ENCODE measurements at regions not wholly inside any gene's neighbourhood (a gene's known extent, or its start where the extent isn't known, plus 50 kb on each side); places are given as distances from the start of the nearest gene placed in this dataset.

DNA sequence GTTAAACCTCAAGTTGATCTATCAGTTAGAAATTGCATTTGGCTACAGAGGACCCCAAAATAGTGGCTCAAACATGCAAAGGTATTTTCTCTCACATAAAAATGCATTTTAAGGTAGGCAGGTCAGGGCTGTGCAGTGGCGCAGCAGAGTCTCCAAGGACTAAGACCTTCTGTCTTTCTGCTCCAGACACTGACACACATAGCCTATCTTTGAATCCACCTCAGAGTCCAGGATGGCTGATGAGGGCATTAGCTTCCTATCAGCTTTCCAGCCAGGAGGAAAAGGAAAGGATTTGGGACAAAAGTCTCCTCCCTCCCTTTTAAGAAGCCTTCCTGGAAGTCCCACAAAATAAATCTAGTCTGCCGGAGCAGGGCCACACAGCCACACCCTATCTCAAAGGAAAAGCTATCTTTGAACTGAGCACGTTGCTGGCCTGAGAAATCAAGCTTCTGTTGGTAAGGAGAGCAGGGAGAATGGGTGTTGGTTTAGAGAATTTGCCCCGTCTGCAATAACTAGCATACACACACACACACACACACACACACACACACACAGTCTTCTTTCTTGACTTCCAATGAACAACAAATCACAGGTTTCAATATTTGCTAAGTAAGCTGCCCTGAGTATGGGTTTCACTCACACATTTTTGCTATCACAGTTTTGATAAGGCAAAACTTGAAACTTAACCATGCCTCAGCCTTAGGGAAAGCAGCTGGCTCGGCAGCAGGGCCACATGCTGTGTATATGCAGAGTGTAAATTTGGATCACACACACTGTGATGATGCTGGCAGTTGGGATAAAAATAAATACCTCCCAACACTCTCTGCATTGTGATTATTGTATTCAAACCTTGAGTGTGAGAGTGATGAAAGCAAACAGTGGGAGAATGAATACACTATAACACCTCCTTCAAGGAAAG, 116.6 kb upstream of the MAP3K1 start (continued):
- TF ChIP-seq ZMYM3 (CRISPR knock-in tag; IDR thresholded peaks at IDR 0.05) (no peak), ZBTB21 (CRISPR knock-in tag; IDR thresholded peaks at IDR 0.05) (no peak), NKX3-1 (CRISPR knock-in tag; IDR thresholded peaks at IDR 0.05) (no peak), POLR2G (IDR thresholded peaks at IDR 0.05; ENCODE audit: low read depth, low read length) (no peak), ZNF7 (CRISPR knock-in tag; IDR thresholded peaks at IDR 0.05) (no peak)
- TF ChIP-seq, protein P1, sequence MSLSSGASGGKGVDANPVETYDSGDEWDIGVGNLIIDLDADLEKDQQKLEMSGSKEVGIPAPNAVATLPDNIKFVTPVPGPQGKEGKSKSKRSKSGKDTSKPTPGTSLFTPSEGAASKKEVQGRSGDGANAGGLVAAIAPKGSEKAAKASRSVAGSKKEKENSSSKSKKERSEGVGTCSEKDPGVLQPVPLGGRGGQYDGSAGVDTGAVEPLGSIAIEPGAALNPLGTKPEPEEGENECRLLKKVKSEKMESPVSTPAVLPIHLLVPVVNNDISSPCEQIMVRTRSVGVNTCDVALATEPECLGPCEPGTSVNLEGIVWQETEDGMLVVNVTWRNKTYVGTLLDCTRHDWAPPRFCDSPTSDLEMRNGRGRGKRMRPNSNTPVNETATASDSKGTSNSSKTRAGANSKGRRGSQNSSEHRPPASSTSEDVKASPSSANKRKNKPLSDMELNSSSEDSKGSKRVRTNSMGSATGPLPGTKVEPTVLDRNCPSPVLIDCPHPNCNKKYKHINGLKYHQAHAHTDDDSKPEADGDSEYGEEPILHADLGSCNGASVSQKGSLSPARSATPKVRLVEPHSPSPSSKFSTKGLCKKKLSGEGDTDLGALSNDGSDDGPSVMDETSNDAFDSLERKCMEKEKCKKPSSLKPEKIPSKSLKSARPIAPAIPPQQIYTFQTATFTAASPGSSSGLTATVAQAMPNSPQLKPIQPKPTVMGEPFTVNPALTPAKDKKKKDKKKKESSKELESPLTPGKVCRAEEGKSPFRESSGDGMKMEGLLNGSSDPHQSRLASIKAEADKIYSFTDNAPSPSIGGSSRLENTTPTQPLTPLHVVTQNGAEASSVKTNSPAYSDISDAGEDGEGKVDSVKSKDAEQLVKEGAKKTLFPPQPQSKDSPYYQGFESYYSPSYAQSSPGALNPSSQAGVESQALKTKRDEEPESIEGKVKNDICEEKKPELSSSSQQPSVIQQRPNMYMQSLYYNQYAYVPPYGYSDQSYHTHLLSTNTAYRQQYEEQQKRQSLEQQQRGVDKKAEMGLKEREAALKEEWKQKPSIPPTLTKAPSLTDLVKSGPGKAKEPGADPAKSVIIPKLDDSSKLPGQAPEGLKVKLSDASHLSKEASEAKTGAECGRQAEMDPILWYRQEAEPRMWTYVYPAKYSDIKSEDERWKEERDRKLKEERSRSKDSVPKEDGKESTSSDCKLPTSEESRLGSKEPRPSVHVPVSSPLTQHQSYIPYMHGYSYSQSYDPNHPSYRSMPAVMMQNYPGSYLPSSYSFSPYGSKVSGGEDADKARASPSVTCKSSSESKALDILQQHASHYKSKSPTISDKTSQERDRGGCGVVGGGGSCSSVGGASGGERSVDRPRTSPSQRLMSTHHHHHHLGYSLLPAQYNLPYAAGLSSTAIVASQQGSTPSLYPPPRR (CRISPR knock-in tag; IDR thresholded peaks at IDR 0.05; ENCODE audit: borderline replicate concordance): no peak
- TF ChIP-seq, protein P2, sequence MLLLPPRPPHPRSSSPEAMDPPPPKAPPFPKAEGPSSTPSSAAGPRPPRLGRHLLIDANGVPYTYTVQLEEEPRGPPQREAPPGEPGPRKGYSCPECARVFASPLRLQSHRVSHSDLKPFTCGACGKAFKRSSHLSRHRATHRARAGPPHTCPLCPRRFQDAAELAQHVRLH (CRISPR knock-in tag; IDR thresholded peaks at IDR 0.05; ENCODE audit: borderline replicate concordance, low read depth): no peak
- TF ChIP-seq, protein P3, sequence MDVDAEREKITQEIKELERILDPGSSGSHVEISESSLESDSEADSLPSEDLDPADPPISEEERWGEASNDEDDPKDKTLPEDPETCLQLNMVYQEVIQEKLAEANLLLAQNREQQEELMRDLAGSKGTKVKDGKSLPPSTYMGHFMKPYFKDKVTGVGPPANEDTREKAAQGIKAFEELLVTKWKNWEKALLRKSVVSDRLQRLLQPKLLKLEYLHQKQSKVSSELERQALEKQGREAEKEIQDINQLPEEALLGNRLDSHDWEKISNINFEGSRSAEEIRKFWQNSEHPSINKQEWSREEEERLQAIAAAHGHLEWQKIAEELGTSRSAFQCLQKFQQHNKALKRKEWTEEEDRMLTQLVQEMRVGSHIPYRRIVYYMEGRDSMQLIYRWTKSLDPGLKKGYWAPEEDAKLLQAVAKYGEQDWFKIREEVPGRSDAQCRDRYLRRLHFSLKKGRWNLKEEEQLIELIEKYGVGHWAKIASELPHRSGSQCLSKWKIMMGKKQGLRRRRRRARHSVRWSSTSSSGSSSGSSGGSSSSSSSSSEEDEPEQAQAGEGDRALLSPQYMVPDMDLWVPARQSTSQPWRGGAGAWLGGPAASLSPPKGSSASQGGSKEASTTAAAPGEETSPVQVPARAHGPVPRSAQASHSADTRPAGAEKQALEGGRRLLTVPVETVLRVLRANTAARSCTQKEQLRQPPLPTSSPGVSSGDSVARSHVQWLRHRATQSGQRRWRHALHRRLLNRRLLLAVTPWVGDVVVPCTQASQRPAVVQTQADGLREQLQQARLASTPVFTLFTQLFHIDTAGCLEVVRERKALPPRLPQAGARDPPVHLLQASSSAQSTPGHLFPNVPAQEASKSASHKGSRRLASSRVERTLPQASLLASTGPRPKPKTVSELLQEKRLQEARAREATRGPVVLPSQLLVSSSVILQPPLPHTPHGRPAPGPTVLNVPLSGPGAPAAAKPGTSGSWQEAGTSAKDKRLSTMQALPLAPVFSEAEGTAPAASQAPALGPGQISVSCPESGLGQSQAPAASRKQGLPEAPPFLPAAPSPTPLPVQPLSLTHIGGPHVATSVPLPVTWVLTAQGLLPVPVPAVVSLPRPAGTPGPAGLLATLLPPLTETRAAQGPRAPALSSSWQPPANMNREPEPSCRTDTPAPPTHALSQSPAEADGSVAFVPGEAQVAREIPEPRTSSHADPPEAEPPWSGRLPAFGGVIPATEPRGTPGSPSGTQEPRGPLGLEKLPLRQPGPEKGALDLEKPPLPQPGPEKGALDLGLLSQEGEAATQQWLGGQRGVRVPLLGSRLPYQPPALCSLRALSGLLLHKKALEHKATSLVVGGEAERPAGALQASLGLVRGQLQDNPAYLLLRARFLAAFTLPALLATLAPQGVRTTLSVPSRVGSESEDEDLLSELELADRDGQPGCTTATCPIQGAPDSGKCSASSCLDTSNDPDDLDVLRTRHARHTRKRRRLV (CRISPR knock-in tag; IDR thresholded peaks at IDR 0.05): no peak
- TF ChIP-seq, protein P4, sequence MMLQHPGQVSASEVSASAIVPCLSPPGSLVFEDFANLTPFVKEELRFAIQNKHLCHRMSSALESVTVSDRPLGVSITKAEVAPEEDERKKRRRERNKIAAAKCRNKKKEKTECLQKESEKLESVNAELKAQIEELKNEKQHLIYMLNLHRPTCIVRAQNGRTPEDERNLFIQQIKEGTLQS (CRISPR knock-in tag; IDR thresholded peaks at IDR 0.05): no peak

Measured in HepG2 (cell line).